Stimulated activated CD4-positive, alpha-beta T cell treated with anti-CD3 and anti-CD28 coated beads, Interleukin-1b, Interleukin-23, amount 100 ng/mL, for 48 hours (primary cell): ENCODE measurements at regions not wholly inside any gene's neighbourhood (a gene's known extent, or its start where the extent isn't known, plus 50 kb on each side); places are given as distances from the start of the nearest gene placed in this dataset.

ENCODE experiments used
- DNase-seq: peaks from one replicate; pipeline ENCODE4 v3.0.0-alpha.2; 2020

- no peak for DNase-seq
These were observed 121.4 kb upstream of the HDAC4 start for GRCh38 chr2:239522002-239522739.

GRCh38 chr2:239521518-239521815 lies 120.6 kb upstream of the HDAC4 start:
- no peak for DNase-seq

GRCh38 chr2:239520811-239521517 lies 120.1 kb upstream of the HDAC4 start:
- no peak for DNase-seq

DNA sequence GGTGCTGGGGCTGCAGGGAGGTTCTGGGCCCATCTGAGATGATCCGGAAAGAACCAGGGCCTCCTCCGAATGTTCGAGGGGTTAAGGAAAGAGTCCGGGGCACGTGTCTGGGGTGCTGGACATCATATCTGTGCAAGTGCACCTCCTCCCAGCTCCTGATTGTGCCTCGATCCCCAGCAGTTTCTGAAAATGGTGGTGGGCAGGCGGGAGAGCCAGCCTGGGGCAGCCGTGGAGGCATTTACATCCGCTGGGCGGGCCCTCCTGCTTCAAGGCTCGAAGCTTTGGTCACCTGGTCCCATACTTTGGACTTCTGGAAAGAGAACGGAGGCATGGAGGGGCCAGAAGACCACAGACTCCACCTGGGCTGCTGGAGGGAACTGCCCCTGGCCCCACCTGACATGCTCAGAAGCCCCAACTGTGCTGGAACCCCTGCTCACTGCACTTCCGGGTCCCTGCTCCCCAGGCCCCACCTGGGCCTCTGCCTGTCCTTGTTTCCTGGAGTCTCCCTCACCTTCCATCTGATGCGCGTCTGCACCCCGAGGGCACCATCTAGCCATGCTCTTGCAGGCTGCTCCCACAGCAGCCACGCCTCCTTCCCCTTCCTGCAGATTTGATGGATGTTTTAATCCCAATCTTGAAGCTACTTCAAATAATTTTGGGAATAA lies 119.2 kb upstream of the HDAC4 start:
- DNase-seq, result no peak

- no peak for DNase-seq
These were observed 118.5 kb upstream of the HDAC4 start for GRCh38 chr2:239519089-239519920.

DNA sequence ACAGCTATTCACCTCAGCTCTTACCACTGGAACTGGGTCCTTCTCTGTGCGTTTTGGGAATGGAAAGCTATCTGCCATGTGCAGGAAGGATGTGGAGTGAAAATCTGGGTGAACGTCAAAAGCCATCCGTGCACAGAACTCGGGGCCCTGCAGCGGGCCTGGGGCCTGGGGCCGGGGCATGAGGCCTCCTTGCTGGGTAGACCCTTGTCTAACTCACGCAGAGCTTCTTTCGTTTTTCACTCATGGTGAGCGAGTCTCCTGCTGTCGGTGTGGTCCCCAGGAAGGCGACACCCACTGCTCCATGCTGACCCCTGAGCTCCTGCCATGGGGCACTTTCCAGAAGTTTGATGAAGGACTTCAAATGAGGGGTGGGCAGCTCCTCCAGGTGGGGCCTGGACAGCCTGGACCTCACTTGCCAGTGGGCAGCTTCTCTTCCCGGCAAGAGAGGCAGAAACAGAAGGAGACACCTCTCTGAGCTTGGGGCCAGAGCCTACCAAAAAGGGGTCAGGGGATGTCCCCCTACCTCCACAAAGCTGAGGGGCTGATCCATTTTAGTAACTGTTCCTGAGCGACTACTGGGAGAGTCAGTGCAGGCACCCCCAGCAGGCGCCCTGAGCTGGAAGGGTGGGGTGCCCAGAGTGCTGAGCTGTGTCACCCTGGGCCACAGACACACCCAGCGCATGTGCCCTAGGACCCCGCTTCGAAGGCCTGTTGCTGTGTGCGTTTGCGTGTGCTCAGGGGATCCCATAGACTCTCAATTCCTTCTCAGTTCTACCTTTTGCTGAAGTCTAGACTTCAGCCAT lies 117.7 kb upstream of the HDAC4 start:
- DNase-seq, result no peak

DNA sequence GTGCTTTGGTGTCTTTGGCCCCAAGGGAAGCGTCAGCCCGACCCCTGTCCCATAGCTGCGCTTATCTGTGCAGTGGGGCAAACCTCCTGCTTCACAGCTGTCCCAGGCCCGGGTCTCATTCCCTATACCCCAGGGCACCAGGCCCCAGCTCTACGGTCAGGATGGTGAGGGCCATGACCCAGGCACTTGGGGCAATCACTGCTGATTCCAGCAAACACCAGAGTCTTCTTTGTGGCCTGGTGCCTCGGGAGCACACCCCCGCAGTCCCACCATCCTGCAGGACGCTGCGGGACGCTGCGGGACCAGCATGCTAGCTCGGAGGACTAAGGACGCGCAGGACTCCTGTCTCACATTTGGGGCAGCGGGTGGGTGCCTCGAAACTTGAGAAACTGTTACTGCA lies 116.9 kb upstream of the HDAC4 start:
- DNase-seq, result no peak

- DNase-seq, result no peak
These were observed 116.1 kb upstream of the HDAC4 start for GRCh38 chr2:239516954-239517305.

DNA sequence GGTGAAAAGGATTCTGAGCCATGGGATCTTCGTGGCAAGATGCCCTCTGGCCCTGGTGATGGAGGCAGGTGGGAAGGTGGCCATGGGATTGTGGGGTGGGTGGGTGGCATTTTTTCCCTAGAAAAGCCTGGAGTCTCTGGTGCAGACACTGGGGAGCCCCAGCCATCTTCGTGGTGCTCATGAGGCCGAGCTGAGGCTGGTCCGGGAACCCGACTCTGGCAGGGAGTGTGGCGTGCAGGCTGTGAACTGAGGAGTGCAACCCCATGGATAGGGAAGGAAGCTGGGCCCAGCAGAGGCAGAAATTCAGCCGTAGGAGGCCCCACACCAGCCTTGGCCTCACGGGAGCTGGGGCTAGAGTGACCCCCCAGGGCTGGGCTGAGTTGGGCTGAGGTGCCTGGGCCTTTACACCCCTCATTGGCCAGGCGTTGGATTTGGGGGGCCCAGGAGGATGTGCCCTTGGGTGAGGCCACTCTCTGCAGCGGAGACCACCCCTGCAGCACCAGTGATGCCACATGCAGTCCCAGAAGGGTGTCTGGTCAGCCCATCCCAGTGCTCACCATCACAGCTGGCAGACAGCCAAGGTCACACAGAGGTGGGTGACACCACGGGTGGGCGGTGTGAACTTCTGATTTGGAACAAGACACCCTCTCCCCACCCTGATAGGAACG lies 115.6 kb upstream of the HDAC4 start:
- DNase-seq, result no peak

DNA sequence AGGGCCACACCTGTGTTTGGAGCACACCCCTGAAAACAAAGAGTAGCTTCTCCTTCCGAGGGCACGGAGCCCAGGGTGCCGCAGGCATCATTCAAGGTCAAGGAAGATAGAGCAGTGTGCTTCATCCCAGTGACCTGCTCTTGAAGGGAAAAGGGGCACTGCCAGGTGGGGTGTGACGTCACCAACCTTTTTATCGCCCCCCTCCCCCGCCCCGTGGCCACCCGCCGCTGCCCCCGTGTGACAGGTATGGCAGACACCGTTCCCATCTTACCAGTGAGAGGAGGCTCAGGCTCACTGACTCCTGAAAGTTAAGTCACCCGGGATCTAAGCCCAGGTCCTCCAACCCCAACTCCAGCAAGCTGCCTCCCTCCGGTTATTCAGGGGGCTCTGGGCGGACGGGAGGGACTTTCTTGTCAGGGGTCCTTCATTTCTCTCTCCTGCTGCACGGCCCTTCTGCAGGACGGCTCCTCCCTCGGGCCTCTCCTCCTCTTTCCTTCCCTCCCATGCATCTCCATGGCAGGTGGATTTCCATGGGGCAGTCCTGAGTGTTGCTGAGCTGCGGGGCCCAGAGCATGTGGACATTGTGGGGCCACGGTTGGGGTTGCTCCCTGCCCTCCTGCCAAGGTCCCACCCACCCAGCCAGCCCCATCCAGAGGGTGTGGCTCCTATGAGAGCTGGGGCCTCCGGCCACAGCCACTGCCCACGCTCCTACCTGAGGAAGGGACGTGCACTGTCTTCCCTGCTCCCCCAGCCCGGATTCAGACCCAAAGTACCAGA lies 114.1 kb upstream of the HDAC4 start:
- DNase-seq, result no peak

- no peak for DNase-seq
These were observed 111.2 kb upstream of the HDAC4 start for GRCh38 chr2:239512054-239512453.

DNA sequence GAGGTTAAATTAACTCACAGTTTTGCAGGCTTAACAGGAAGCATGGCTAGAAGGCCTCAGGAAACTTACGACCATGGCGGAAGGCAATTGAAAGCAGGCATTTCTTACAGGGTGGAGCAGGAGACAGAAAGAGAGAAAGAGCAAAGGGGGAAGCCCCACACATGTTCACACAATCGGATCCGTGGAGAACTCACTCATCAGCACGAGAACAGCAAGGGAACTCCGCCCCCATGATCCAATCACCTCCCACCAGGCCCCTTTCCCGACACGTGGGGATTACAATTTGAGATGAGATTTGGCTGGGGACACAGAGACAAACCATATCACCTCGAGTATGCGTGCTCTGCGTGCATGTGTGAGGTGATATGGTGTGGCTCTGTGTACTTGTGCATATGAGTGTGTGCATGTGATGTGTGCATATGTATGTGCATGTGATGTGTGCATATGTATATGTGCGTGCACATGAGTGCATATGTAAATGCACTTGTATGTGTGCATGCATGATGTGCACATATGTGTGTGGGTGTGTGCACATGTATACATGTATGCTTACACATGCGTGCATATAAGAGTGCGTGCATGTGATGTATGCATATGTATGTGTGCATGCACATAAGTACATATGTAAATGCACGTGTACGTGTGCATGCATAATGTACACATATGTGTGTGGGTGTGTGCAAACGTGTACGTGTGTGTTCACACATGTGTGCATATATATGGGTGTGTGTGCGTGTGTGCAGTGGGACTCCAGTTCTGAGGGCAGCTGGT lies 108.7 kb upstream of the HDAC4 start:
- DNase-seq, result no peak

- no peak for DNase-seq
These were observed 107.4 kb upstream of the HDAC4 start for GRCh38 chr2:239508261-239508660.

DNA sequence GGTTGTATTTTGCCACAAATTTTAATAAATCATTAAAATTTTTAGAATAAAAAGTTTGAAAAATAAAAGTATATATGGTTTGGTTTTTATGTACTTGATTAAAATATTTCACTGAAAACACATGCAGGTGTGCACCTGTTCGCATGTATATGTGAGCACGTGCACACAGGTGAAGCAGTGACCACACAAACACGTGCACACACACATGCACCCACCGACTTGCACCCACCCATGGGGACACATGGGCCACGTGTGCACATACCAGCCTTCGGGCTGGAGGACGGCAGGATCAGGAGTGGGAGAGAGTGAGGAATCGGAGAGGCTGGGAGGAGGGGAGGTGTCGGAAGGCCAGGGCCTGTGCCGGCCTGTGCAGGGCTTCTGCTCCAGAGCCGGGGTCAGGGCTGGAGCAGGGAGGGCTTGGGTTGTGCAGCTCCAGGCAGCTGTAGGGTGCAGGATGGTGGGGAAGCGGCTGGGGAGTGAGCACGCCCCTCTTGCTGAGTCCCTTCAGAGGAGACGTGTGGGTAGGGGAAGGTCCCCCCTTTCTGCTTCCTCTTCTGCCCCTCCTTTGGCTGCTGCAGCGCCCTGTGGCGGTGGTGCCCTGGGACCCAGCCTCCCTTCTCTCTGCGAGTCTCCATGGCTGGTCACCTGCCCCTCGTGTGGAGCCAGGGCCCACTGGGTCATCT lies 106.9 kb upstream of the HDAC4 start:
- no peak for DNase-seq

GRCh38 chr2:239506961-239507360 lies 106.1 kb upstream of the HDAC4 start:
- DNase-seq, result no peak

DNA sequence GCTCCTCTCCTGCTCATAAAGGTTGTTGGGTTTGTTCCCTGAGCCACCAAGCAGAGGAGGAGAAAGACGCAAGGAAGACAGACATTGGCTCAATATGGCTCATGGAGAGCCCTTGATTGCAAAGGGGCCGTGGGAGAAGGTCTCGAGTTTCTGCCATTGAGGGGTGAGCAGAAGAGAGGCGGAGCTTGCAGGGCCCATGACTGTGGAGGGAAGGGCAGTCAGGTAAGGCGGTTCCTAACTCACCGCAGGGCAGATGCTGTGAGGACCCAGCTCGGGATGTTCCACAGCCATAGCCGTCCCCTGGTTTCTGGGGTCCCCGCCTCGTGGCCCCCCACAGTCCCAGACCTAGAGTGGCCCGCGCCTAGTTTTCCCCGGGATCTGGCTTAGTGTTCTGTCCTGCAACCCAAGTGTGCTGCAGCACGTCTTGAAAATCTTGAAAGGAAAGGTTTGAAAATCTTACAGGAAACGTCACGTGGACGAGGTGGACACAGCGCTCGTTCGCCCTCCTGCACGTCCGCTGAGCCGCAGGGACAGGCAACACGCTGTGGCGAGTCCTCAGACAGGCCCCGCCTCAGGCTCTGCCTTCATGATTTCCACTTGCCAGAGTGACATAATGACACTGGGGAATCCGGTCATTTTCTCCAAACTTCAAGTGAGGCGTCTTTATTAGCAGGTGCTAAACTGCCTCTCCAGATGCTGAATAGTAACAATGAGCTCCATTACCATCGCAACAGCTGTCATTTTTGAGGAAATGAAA lies 105.5 kb upstream of the HDAC4 start:
- DNase-seq, result no peak

GRCh38 chr2:239504643-239505235 lies 103.9 kb upstream of the HDAC4 start:
- DNase-seq, result no peak

- no peak for DNase-seq
These were observed 101.8 kb upstream of the HDAC4 start for GRCh38 chr2:239502430-239503186.
